HG03520 (cell line): ENCODE measurements at regions not wholly inside any gene's neighbourhood (a gene's known extent, or its start where the extent isn't known, plus 50 kb on each side); places are given as distances from the start of the nearest gene placed in this dataset.
"Not testable (repeated sequence)": the region's sequence is repeated elsewhere in the genome, so short reads cannot be mapped to it uniquely, and the experiment has no call there.

ENCODE experiments used
- ATAC-seq: cut with Tn5 transposase; IDR thresholded peaks from one replicate; pipeline ENCODE4 v1.9.1; 2021; ENCODE audit warnings: mild to moderate bottlenecking, moderate library complexity; ENCODE audit not compliant: unreplicated experiment

- ATAC-seq: not testable (repeated sequence)
These were observed 87.3 kb upstream of the KITLG start for GRCh38 chr12:88667615-88668014.

GRCh38 chr12:88665071-88665470 is 84.8 kb upstream of the KITLG start:
- ATAC-seq: no peak

- ATAC-seq: no peak
These were observed 82.7 kb upstream of the KITLG start for GRCh38 chr12:88662961-88663360.

GRCh38 chr12:88662093-88662492 is 81.8 kb upstream of the KITLG start:
- ATAC-seq: no peak

GRCh38 chr12:88658009-88658408 is 77.7 kb upstream of the KITLG start:
- no peak for ATAC-seq

- ATAC-seq: no peak
These were observed 70.4 kb upstream of the KITLG start for GRCh38 chr12:88650715-88651114.

GRCh38 chr12:88648625-88649024 is 68.4 kb upstream of the KITLG start:
- no peak for ATAC-seq

- no peak for ATAC-seq
These were observed 66.6 kb upstream of the KITLG start for GRCh38 chr12:88646824-88647223.

GRCh38 chr12:88645816-88646215 is 65.5 kb upstream of the KITLG start:
- ATAC-seq: no peak

- ATAC-seq: no peak
These were observed 64.9 kb upstream of the KITLG start for GRCh38 chr12:88644946-88645702.

- no peak for ATAC-seq
These were observed 63.4 kb upstream of the KITLG start for GRCh38 chr12:88643685-88644084.

GRCh38 chr12:88642675-88643431 is 62.6 kb upstream of the KITLG start:
- no peak for ATAC-seq

GRCh38 chr12:88638966-88639760 is 58.9 kb upstream of the KITLG start:
- no peak for ATAC-seq

GRCh38 chr12:88638388-88638787 is 58.1 kb upstream of the KITLG start:
- no peak for ATAC-seq

GRCh38 chr12:88634008-88634407 is 53.7 kb upstream of the KITLG start:
- no peak for ATAC-seq

- ATAC-seq: no peak
These were observed 53.0 kb upstream of the KITLG start for GRCh38 chr12:88633312-88633711.

GRCh38 chr12:88630561-88630960 is 50.3 kb upstream of the KITLG start:
- no peak for ATAC-seq
